Naive thymus-derived CD8-positive, alpha-beta T cell (primary cell): ENCODE measurements at regions not wholly inside any gene's neighbourhood (a gene's known extent, or its start where the extent isn't known, plus 50 kb on each side); places are given as distances from the start of the nearest gene placed in this dataset.

ENCODE experiments used
- ATAC-seq, 2 donors: fragments of 150-1000 bp; cut with Tn5 transposase in 1 of 2; sonication (Bioruptor Pico), chemical (Tn5 transposase) in 1 of 2; 1 replicate in 1 of 2; 2 replicates in 1 of 2; pipeline ENCODE4 v1.10.0; 2021; ENCODE audit warnings: mild to moderate bottlenecking in 2 of 2, moderate library complexity in 2 of 2
- POLR2A ChIA-PET: fragments of 350-600 bp; sonication (Branson Sonifier 250); formaldehyde crosslinking; loops from one replicate; lab custom pipeline; 2021; ENCODE audit warnings: antibody characterized with exemption; lab: Charles Lee
- DNase-seq, 10 donors: peaks; one replicate each; pipeline versions ENCODE4 v3.0.0 to v3.0.0-alpha.2; 2020 to 2022
- H3K27ac Mint-ChIP-seq, 10 donors: one replicate each; pipeline ENCODE4 v1.8.0; 2020 to 2022; ENCODE audit warnings: mild to moderate bottlenecking in 10 of 10, mixed read lengths in 10 of 10, moderate library complexity in 4 of 10, inconsistent platforms in 1 of 10
- H3K27me3 Mint-ChIP-seq, 5 donors: one replicate each; pipeline ENCODE4 v1.8.0; 2021 to 2022; ENCODE audit warnings: mixed read lengths in 5 of 5
- H3K36me3 Mint-ChIP-seq, 3 donors: one replicate each; pipeline ENCODE4 v1.8.0; 2020 to 2022; ENCODE audit warnings: mixed read lengths in 3 of 3, mild to moderate bottlenecking in 2 of 3, inconsistent platforms in 1 of 3
- H3K4me1 Mint-ChIP-seq, 4 donors: one replicate each; pipeline ENCODE4 v1.8.0; 2021 to 2022; ENCODE audit warnings: mixed read lengths in 4 of 4
- H3K4me3 Mint-ChIP-seq, 10 donors: one replicate each; pipeline ENCODE4 v1.8.0; 2020 to 2022; ENCODE audit warnings: mild to moderate bottlenecking in 10 of 10, mixed read lengths in 10 of 10, moderate library complexity in 6 of 10, inconsistent platforms in 1 of 10
- H3K9me3 Mint-ChIP-seq, 9 donors: one replicate each; pipeline ENCODE4 v1.8.0; 2020 to 2022; ENCODE audit warnings: mixed read lengths in 9 of 9, mild to moderate bottlenecking in 3 of 9, inconsistent platforms in 1 of 9, moderate library complexity in 1 of 9

- DNase-seq: no peak
- peak overlapping the region in 1 of 10 donors; percentile 0 for H3K27ac Mint-ChIP-seq
- POLR2A ChIA-PET: no interaction called here
Observed at GRCh38 chr10:37707829-37708578, 149.4 kb downstream of the ZNF248 start.

GRCh38 chr10:37704566-37704965 is 152.8 kb downstream of the ZNF248 start:
- ATAC-seq: no peak
- H3K36me3 Mint-ChIP-seq: no peaks in the 10 kb centered on the region
- peaks cover 0 to 25% (median 6%) of the 10 kb centered on the region in 9 donors for H3K9me3 Mint-ChIP-seq
- H3K4me3 Mint-ChIP-seq: no peak overlapping the region
- no peak for DNase-seq
- H3K4me1 Mint-ChIP-seq: no peaks in the 10 kb centered on the region
- peaks cover 0 to 7% (median 0%) of the 10 kb centered on the region in 5 donors for H3K27me3 Mint-ChIP-seq
- POLR2A ChIA-PET: no interaction called here
- H3K27ac Mint-ChIP-seq: no peak overlapping the region

More at GRCh38 chr10:37707829-37708578, 149.4 kb downstream of the ZNF248 start:
- no peaks in the 10 kb centered on the region for H3K4me1 Mint-ChIP-seq
- no peaks in the 10 kb centered on the region for H3K36me3 Mint-ChIP-seq
- ATAC-seq: no peak
- H3K9me3 Mint-ChIP-seq: peaks cover 0 to 16% (median 5%) of the 10 kb centered on the region in 9 donors
- H3K4me3 Mint-ChIP-seq: no peak overlapping the region
- H3K27me3 Mint-ChIP-seq: peaks cover 0 to 5% (median 0%) of the 10 kb centered on the region in 5 donors

DNA sequence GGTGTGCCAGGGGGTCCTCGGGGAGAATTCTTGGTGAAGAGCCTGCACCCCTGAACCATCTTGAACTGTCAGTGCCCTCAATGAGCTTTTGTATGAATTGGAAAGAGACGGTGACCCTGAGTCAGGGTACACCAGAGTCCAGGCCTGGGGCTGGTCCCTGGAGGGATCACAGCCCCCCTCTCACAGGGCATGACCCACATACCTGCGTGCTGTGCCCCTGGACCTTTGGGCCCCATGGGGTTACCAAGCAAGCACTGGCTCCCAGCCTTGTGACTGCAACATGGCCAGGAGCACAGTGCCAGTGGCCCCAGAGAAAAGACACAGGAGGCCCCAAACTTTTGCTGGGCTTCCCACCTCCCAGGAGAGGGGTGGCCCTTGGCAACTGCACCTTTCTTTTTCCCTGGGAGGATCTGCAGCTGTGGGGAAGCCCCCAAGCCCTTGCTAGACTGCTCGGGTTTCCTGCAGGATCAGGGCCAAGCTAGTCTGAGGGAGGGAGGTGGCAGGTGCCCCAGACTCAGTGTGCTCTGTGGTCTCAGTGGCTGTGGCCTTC is 153.5 kb downstream of the ZNF248 start:
- Mint-ChIP-seq H3K36me3 (no peaks in the 10 kb centered on the region), H3K4me3 (no peak overlapping the region), H3K9me3 (peaks cover 0 to 25% (median 6%) of the 10 kb centered on the region in 9 donors), H3K27ac (no peak overlapping the region), H3K4me1 (no peaks in the 10 kb centered on the region), H3K27me3 (peaks cover 0 to 7% (median 0%) of the 10 kb centered on the region in 5 donors)
- POLR2A ChIA-PET: no interaction called here
- no peak for ATAC-seq
- DNase-seq: no peak

GRCh38 chr10:37703114-37703513 is 154.3 kb downstream of the ZNF248 start:
- Mint-ChIP-seq H3K9me3 (peaks cover 0 to 25% (median 6%) of the 10 kb centered on the region in 9 donors), H3K27me3 (peaks cover 0 to 7% (median 0%) of the 10 kb centered on the region in 5 donors)
- POLR2A ChIA-PET: no interaction called here

GRCh38 chr10:37701781-37702493 is 155.5 kb downstream of the ZNF248 start:
- Mint-ChIP-seq H3K4me3 (no peak overlapping the region), H3K4me1 (no peaks in the 10 kb centered on the region), H3K27ac (no peak overlapping the region), H3K36me3 (no peaks in the 10 kb centered on the region), H3K9me3 (peaks cover 0 to 24% (median 7%) of the 10 kb centered on the region in 9 donors), H3K27me3 (peaks cover 0 to 7% (median 0%) of the 10 kb centered on the region in 5 donors)
- DNase-seq (no peak), ATAC-seq (no peak)
- POLR2A ChIA-PET: no interaction called here

More at GRCh38 chr10:37703114-37703513, 154.3 kb downstream of the ZNF248 start:
- H3K36me3 Mint-ChIP-seq: no peaks in the 10 kb centered on the region
- H3K27ac Mint-ChIP-seq: no peak overlapping the region
- ATAC-seq: no peak
- DNase-seq: no peak
- no peak overlapping the region for H3K4me3 Mint-ChIP-seq
- no peaks in the 10 kb centered on the region for H3K4me1 Mint-ChIP-seq

GRCh38 chr10:37700886-37701780 is 156.3 kb downstream of the ZNF248 start:
- H3K36me3 Mint-ChIP-seq: no peaks in the 10 kb centered on the region
- H3K27ac Mint-ChIP-seq: no peak overlapping the region
- POLR2A ChIA-PET: no interaction called here
- no peak overlapping the region for H3K4me3 Mint-ChIP-seq
- H3K27me3 Mint-ChIP-seq: peaks cover 0 to 7% (median 0%) of the 10 kb centered on the region in 5 donors
- H3K4me1 Mint-ChIP-seq: no peaks in the 10 kb centered on the region
- H3K9me3 Mint-ChIP-seq: peaks cover 0 to 27% (median 12%) of the 10 kb centered on the region in 9 donors
- DNase-seq (no peak), ATAC-seq (no peak)

- POLR2A ChIA-PET: no interaction called here
- Mint-ChIP-seq H3K4me1 (no peaks in the 10 kb centered on the region), H3K4me3 (no peak overlapping the region), H3K36me3 (peaks cover 0 to 4% (median 2%) of the 10 kb centered on the region in 3 donors), H3K9me3 (peaks cover 0 to 55% (median 29%) of the 10 kb centered on the region in 9 donors), H3K27me3 (peaks cover 0 to 9% (median 0%) of the 10 kb centered on the region in 5 donors), H3K27ac (no peak overlapping the region)
- ATAC-seq (no peak), DNase-seq (no peak)
Observed at GRCh38 chr10:37687581-37687980, 169.8 kb downstream of the ZNF248 start.

DNA sequence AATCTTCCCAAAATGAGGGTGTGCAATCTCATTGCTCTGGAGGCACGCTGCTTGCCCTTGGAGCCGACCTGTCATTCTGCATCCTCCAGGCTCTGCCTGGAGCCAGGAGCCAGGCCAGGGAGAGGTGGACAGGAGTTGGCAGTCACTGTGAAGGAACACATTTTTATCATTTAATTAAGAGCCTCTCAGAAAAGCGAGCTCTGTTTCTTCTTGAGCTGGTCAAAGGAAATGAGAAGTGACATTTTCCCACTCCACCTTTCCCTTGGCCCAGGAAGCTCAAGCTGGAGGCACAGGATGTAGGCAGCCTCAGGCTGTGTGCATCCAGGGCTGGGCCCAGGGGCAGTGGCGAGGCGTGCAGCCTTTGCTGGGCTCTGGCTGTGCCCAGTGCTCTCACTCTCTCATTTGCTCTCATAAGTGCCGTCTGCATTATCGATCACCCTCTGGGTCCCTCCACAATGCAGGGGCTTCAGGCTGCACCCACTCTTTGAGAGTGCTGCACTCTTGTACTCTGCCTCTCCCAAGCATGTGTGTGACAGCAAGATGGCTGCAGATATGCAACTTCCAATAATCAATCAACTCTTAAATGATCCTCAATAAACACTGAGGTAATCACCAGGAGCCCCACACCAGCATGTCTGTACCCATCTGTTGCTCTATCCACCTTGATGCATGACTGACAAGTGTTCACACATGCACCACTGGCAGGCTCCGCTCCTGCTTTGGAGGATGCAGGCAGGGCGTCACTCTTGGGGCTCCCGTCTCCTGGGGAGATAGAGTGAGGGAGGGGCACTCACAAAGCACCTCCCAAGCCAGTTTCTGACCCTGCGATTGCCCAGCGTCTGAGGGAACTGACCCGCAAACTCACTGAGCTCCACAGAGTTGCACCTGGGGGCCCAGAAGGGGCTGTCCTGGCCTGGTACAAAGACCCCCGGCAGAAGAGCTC is 171.4 kb downstream of the ZNF248 start:
- peaks cover 0 to 4% (median 2%) of the 10 kb centered on the region in 3 donors for H3K36me3 Mint-ChIP-seq
- no peak overlapping the region for H3K27ac Mint-ChIP-seq
- ATAC-seq (no peak), DNase-seq (no peak)
- H3K4me3 Mint-ChIP-seq: no peak overlapping the region
- peaks cover 0 to 47% (median 27%) of the 10 kb centered on the region in 9 donors for H3K9me3 Mint-ChIP-seq
- H3K4me1 Mint-ChIP-seq: no peaks in the 10 kb centered on the region
- POLR2A ChIA-PET: no interaction called here
- H3K27me3 Mint-ChIP-seq: peaks cover 0 to 9% (median 0%) of the 10 kb centered on the region in 5 donors

GRCh38 chr10:37684765-37685164 is 172.6 kb downstream of the ZNF248 start:
- H3K27me3 Mint-ChIP-seq: peaks cover 0 to 9% (median 0%) of the 10 kb centered on the region in 5 donors
- no peak overlapping the region for H3K27ac Mint-ChIP-seq
- no peaks in the 10 kb centered on the region for H3K4me1 Mint-ChIP-seq
- no peak for DNase-seq
- peaks cover 0 to 40% (median 24%) of the 10 kb centered on the region in 9 donors for H3K9me3 Mint-ChIP-seq
- ATAC-seq: no peak
- POLR2A ChIA-PET: no interaction called here
- H3K4me3 Mint-ChIP-seq: no peak overlapping the region
- H3K36me3 Mint-ChIP-seq: peaks cover 0 to 4% (median 2%) of the 10 kb centered on the region in 3 donors

DNA sequence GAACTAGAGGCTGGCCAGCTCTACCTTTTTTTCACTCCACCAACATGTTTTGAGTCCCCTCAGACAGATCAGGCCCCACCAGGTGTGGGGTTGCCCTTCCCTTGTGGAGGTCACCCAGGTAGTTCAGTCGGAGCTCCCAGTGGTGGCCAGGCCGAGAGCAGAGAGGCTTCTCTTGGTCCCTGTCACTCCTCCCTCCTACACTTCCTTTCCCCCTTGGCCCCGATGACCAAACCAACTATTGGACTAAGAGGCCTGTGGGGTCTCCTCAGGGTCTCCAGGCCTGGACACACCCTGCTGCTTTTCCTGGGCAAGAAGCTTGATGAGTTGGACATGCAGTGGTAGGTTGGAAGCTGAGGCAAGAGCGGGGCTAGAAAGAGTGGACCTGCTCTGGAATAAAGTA is 174.8 kb downstream of the ZNF248 start:
- Mint-ChIP-seq H3K4me1 (no peaks in the 10 kb centered on the region), H3K36me3 (peaks cover 0 to 4% (median 0%) of the 10 kb centered on the region in 3 donors), H3K4me3 (no peak overlapping the region), H3K27me3 (peaks cover 0 to 9% (median 0%) of the 10 kb centered on the region in 5 donors), H3K9me3 (peaks cover 0 to 25% (median 22%) of the 10 kb centered on the region in 9 donors), H3K27ac (no peak overlapping the region)
- DNase-seq (no peak), ATAC-seq (no peak)
- POLR2A ChIA-PET: no interaction called here

DNA sequence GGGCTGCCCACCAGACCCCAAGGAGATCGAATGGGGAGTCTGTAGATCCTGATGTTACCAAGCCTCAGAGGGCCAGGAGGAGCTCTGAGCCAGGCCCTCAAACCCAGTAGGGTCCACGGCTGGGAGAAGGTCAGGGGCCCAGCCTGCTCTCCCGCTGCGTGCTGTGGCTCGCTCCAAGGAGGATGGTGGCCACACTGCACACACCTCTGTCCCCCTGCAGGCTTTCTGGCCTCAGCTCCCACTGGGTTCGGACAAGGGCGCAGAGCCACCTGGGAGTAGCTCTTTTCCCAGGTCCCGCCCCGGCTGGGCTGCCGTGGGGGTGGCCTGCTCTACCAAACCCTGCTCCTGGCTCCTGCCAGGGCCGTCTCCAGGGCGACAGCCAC is 175.8 kb downstream of the ZNF248 start:
- Mint-ChIP-seq H3K4me1 (no peaks in the 10 kb centered on the region), H3K4me3 (no peak overlapping the region), H3K36me3 (no peaks in the 10 kb centered on the region), H3K27me3 (peaks cover 0 to 4% (median 0%) of the 10 kb centered on the region in 5 donors), H3K27ac (no peak overlapping the region), H3K9me3 (peaks cover 0 to 19% (median 15%) of the 10 kb centered on the region in 9 donors)
- DNase-seq (no peak), ATAC-seq (no peak)
- POLR2A ChIA-PET: no interaction called here
